Astrocyte of the hippocampus (primary cell): ENCODE measurements at regions not wholly inside any gene's neighbourhood (a gene's known extent, or its start where the extent isn't known, plus 50 kb on each side); places are given as distances from the start of the nearest gene placed in this dataset.
A peak's percentile ranks its signal among the peaks of the same experiment; 100 is the strongest.
"Not testable (repeated sequence)": the region's sequence is repeated elsewhere in the genome, so short reads cannot be mapped to it uniquely, and the experiment has no call there.

Source experiments
- DNase-seq: peaks from one replicate; pipeline ENCODE4 v3.0.0; 2011; ENCODE audit warnings: low read depth, low spot score

GRCh38 chrX:93468075-93468474 is 205.3 kb downstream of the NAP1L3 start:
- DNase-seq = no peak

DNA sequence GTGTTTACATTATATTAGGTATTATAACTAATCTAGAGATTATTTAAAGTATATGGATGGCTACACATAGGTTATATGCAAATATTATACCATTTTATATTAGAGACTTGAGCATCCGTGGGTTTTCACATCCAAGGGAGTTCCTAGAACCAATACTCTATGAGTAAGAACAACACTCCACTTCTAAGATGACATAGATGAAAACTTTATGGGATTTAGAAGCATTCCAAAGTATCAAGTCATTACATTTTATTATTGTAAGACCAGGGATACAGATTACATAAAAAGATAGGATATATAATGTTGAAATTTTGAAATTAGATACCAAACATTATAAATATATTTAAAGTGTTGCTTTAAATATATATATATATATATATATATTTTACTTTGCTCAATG is 207.0 kb downstream of the NAP1L3 start:
- no peak for DNase-seq

GRCh38 chrX:93461060-93461459 is 212.3 kb downstream of the NAP1L3 start:
- no peak for DNase-seq

DNA sequence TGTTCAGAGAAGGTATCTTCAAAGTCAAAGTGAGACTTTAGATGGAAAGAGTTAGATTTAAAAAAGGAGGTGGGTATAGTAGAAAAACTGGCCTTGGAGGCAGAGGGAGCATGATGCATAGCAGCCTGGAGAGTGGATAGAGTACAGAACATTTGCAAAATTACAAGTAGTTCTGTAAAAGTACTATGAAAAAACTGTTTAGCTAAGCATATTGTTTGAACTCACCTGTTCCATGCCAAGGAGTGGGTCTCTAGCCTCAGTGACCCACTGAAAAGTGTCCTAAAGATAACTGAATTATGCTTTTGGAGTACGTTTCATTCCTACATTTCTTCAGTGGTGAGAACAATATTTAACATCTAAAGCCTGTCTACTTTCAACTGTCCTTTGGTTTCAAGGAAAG is 218.9 kb downstream of the NAP1L3 start:
- no peak for DNase-seq

DNA sequence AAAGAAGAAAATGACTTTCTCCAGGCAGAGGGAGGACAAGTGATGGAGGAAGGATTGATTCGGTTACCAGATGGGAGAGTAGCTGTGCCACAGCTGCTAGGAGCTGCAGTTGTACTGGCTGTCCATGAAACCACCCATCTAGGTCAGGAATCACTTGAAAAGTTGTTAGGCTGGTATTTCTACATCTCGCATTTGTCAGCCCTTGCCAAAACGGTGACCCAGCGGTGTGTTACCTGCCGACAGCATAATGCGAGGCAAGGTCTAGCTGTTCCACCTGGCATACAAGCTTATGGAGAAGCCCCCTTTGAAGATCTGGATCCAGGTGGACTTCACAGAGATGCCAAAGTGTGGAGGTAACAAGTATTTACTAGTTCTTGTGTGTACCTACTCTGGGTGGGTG is 238.7 kb downstream of the NAP1L3 start:
- not testable (repeated sequence) for DNase-seq

- no peak for DNase-seq
These were observed 244.9 kb downstream of the NAP1L3 start for GRCh38 chrX:93428497-93428896.

GRCh38 chrX:93422693-93423092 is 250.7 kb downstream of the NAP1L3 start:
- DNase-seq = peak; percentile 3

DNA sequence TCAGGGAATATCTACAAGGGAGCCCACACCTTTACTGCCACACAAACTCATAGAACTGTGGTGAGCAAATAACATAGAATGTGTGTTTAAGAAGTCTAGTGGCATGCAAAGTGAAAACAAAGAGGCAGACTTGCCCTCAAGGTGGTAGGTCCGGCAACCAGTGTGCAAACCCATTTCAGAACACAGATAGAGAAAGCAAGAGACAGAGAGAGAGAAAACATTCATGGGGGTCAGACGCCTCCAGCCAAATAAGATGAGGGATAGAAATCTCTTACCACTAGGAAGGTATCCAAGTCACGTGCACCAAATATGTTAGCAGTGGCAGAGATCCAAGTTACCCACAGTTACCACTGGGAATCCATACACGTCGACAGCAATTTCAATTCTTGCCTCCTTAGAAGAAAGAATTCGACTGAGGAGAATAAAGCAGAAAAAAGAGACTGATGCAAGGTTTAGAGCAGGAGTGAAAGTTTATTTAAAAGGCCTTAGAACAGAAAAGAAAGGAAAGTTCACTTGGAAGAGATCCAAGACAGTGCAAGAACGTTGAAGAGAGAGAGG is 252.8 kb downstream of the NAP1L3 start:
- no peak for DNase-seq

DNA sequence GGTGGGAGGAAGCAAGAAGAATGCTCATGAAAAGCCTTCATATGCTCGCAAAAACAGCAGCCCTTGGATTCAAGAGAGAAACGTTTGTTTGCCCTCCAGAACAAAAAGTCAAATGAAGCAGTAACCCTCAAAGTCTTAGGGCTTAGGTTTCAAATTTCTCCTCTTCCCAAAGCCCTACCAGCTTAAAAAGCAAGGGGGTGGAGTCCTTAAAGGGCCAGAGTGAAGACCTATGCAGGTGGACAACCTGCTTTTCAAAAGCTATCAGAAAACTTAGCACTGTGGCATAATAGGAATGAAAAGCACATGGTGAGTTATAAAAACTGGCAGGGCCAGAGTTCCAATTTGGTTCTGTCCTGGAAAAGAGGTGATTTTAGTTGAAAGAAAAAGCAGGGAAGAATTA is 253.3 kb downstream of the NAP1L3 start:
- DNase-seq = no peak

- no peak for DNase-seq
These were observed 253.7 kb downstream of the NAP1L3 start for GRCh38 chrX:93419642-93420041.

GRCh38 chrX:93404121-93404520 is 269.3 kb downstream of the NAP1L3 start:
- no peak for DNase-seq

GRCh38 chrX:93354651-93355050 is 318.7 kb downstream of the NAP1L3 start:
- no peak for DNase-seq

DNA sequence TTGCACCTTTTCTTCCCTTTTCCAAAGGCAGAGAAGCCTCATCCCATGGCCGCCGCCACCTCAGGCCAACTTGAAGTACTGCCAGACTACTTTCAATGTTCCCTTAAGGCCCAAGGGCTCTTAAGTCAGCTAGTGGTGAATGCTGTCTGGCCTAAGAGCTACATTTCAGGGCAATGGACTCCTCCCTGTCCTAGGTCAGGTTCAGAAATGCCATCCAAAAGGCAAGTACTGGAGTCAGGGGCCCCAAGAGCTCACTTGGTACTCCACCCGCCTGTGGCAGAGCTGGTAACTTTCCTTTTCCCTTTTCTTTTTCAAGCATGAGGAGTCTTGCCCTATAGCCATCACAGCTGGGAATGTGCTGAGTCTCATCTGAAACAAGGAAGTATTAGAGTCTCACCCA is 327.1 kb downstream of the NAP1L3 start:
- no peak for DNase-seq

DNA sequence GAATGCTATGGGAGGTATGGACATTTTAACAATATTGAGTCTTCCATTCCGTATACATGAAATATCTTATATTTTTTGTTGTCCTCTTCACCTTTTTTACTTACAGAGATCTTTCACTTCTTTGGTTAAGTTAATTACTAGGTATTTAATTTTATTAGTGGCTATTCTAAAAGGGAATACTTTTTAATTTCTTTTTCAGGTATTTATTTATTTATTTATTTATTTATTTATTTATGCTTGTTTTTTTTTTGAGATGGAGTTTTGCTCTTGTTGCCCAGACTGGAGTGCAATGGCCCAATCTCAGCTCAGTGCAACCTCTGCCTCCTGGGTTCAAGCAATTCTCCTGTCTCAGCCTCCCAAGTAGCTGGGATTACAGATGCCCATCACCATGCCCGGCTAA is 329.1 kb downstream of the NAP1L3 start:
- not testable (repeated sequence) for DNase-seq

DNA sequence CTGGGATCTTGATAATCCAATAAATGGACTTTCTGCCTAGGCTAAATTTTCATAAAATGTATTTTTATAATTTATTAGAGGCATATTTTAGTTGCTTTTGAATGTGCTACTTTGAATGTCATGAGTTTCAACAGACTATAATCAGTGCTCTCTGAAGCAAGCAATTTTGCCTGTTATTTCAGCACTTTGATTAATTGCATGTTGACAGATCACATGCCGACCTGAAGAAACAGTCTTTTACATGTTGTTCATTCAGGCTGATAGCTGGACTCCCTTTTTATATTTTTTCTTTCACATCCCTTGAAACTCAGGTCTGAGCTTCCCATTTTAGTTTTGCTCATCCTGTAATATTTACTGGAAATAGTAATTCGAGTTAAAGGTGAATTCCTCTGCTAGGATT is 341.0 kb downstream of the NAP1L3 start:
- no peak for DNase-seq

- DNase-seq = no peak
These were observed 351.3 kb downstream of the NAP1L3 start for GRCh38 chrX:93322110-93322509.

GRCh38 chrX:93319609-93320008 is 353.8 kb downstream of the NAP1L3 start:
- DNase-seq = no peak
